IPS-18a (cell line): ENCODE measurements at regions not wholly inside any gene's neighbourhood (a gene's known extent, or its start where the extent isn't known, plus 50 kb on each side); places are given as distances from the start of the nearest gene placed in this dataset.

Experiments
- H3K27ac ChIP-seq: one replicate; pipeline ENCODE4 v1.5.1; 2013; ENCODE audit warnings: low read length
- H3K27me3 ChIP-seq: one replicate; pipeline ENCODE4 v1.6.1; 2013; ENCODE audit warnings: mild to moderate bottlenecking, low read length; ENCODE audit not compliant: control insufficient read depth, insufficient read depth
- H3K36me3 ChIP-seq: one replicate; pipeline ENCODE4 v1.6.1; 2013; ENCODE audit warnings: low read depth, low read length; ENCODE audit not compliant: control insufficient read depth
- H3K4me1 ChIP-seq: one replicate; pipeline ENCODE4 v1.6.1; 2013; ENCODE audit warnings: low read depth, low read length; ENCODE audit not compliant: control insufficient read depth
- H3K4me3 ChIP-seq: one replicate; pipeline ENCODE4 v1.5.1; 2013; ENCODE audit warnings: low read length
- H3K9ac ChIP-seq: one replicate; pipeline ENCODE4 v1.6.1; 2013; ENCODE audit warnings: mild to moderate bottlenecking, low read length, moderate library complexity
- H3K9me3 ChIP-seq: one replicate; pipeline ENCODE4 v1.6.1; 2013; ENCODE audit warnings: low read depth, low read length; ENCODE audit not compliant: control insufficient read depth

DNA sequence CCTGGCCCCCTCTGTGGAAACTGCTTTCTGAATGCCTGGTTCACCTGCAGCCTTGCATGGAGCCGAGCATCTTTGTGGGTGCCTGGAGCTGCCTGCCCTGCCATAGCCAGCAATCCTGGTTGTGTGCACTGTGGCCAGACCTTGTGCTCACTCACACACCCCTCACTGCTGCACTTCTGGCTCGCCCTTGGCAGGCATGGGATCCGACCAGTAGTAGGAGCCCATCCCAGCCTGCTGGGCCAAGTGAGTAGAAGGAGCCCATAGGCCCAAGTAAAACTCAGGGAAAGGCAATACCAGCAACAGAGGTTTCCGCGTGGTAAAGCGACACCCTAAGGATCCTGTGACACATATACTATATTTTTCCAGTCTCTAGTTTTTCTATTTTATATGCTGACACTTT lies 270.0 kb upstream of the NAV3 start:
- H3K4me1 ChIP-seq, result no peaks in the 10 kb centered on the region
- H3K36me3 ChIP-seq, result no peaks in the 10 kb centered on the region
- no peak overlapping the region for H3K4me3 ChIP-seq
- H3K27ac ChIP-seq, result no peak overlapping the region
- no peak overlapping the region for H3K9ac ChIP-seq
- H3K9me3 ChIP-seq, result no peaks in the 10 kb centered on the region
- H3K27me3 ChIP-seq, result no peaks in the 10 kb centered on the region

DNA sequence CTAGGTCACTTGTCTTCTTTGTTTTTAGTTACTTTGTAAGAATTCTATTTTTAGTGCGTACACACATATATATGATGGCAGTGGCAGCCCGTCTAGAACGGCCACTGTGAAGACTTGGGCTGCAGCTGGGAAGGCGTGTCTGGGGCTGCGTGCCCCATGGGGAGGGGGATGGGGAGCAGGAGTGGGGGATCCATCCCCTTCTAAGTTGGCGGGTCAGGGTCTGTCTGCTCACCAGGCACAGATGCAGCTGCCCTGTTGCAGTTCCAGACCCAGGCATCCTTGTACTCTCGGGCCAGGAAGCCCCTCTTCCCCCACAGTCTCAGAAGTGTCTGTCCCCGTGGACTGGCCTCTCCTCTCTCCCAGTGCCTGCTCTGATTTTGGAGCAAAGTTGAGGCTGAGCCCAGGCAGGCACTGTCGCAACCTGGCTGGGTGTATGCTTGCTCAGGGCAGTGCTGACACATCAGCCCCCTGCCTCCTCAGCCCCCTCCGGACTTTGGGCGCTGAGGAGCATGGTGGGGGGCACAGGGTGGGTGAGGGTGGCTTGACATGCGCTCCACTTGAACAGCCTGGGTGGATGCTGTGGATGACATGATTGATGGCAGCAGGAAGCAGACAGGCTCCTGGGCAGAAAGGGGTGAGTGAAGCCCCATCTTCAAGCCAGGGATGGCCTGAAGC lies 271.2 kb upstream of the NAV3 start:
- H3K36me3 ChIP-seq, result no peaks in the 10 kb centered on the region
- no peak overlapping the region for H3K9ac ChIP-seq
- H3K27me3 ChIP-seq, result no peaks in the 10 kb centered on the region
- no peak overlapping the region for H3K4me3 ChIP-seq
- no peaks in the 10 kb centered on the region for H3K4me1 ChIP-seq
- no peak overlapping the region for H3K27ac ChIP-seq
- H3K9me3 ChIP-seq, result no peaks in the 10 kb centered on the region

DNA sequence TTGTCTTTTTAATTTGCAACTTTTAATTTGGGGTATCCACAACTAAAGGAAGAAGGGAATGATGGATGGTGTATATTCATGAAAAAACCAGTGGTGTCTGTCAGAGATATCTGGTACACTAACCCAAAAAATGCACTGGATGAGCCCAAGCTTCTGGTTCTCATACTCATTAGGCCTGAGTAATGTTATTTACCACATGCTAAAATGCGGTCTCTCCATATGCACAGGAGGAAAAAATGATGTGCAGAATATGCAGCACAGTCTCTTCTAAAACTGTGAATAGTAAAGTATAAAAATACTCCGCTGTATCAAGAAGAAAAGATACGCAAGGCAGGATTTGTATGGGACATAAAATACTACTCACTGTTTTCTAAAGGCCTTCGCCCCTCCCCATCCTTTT lies 275.6 kb upstream of the NAV3 start:
- no peak overlapping the region for H3K27ac ChIP-seq
- H3K4me3 ChIP-seq, result no peak overlapping the region
- H3K4me1 ChIP-seq, result no peaks in the 10 kb centered on the region
- H3K9ac ChIP-seq, result no peak overlapping the region
- H3K36me3 ChIP-seq, result no peaks in the 10 kb centered on the region
- no peaks in the 10 kb centered on the region for H3K9me3 ChIP-seq
- H3K27me3 ChIP-seq, result no peaks in the 10 kb centered on the region

DNA sequence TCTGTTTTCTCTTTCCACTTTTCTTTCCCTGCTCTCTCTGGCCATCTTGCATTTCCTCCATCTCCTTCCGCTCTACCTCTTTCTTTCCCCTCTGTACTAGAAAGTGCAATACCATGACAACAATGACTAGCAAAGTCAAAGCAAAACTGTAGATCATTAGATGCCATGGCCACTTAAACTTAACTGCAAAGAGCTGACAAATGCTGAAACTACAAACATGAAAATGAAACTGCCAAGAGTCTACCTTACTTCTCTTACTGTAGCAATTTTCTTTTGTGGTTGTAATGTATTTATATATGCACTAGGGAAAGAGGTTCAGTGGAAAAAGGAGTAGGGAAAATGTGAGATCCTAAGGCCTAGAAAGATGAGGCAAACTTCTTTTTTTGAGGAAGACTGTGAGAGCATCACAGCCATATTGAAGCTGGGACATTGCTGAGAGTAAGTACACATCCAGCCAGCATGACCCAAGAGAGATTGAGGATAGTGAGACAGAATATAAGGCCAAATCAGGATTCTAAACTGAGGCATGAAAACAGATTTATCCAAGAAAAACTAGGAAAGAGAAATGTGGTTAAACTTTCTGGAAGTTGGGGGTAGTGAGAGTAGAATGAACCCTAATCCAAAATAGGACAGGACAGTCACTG lies 276.6 kb upstream of the NAV3 start:
- H3K4me3 ChIP-seq, result no peak overlapping the region
- H3K9ac ChIP-seq, result no peak overlapping the region
- H3K27me3 ChIP-seq, result no peaks in the 10 kb centered on the region
- no peaks in the 10 kb centered on the region for H3K9me3 ChIP-seq
- H3K4me1 ChIP-seq, result no peaks in the 10 kb centered on the region
- no peak overlapping the region for H3K27ac ChIP-seq
- H3K36me3 ChIP-seq, result no peaks in the 10 kb centered on the region

DNA sequence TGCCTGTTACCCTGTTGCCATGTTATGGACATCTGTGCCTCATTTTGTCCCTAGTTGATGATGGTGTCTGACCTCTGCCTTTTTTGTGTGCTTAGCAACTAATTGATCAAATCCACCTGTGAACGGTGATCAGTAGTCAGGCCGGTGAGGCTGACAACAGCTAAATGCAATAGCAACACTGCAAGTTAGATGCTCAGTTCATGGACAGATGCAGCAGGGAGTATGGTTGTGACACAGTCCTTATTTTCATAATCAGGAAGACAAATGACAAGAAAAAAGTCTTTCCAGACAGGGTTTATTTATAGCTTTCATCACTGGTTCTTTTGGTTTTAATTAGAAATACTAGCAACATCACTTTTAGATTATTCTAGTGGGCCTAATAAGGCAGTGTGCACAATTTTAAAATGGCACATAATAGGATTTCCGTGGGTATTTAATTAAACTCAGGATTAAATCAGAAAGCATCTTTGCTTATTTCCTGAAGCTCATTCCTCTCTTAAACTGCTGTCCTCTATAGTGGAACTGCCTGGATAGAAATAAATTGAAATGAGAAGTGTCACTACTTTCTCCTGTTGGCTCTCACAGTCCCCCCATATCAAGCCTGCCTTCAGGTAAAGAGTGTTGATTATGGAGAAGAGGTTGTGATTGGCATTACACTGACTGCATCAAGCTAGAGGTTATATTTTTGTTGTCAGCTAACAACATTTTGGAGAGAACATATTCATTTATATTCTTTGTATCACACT lies 281.1 kb upstream of the NAV3 start:
- H3K4me1 ChIP-seq, result no peaks in the 10 kb centered on the region
- no peaks in the 10 kb centered on the region for H3K36me3 ChIP-seq
- H3K9ac ChIP-seq, result no peak overlapping the region
- no peak overlapping the region for H3K27ac ChIP-seq
- H3K4me3 ChIP-seq, result no peak overlapping the region
- H3K27me3 ChIP-seq, result no peaks in the 10 kb centered on the region
- H3K9me3 ChIP-seq, result no peaks in the 10 kb centered on the region

DNA sequence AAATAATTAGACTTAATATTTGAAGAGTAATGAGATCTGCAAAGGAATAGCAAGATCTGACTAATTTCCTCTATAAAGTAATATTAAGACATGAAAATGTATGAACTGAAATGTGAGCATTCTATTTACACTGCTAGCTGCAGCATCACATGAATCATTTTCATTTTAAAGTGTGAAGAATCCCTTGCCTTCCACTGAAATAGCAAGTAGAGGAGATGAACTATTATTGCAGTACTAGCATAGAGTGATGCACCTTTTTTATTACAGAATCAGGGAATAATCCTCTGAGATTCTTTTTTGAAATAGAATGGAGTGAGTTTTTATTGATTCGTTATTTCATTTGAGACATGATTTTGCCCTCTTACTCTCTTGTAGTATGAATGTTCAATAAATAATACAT lies 281.9 kb upstream of the NAV3 start:
- H3K27me3 ChIP-seq, result no peaks in the 10 kb centered on the region
- no peak overlapping the region for H3K4me3 ChIP-seq
- no peak overlapping the region for H3K9ac ChIP-seq
- H3K36me3 ChIP-seq, result no peaks in the 10 kb centered on the region
- H3K9me3 ChIP-seq, result no peaks in the 10 kb centered on the region
- H3K4me1 ChIP-seq, result no peaks in the 10 kb centered on the region
- no peak overlapping the region for H3K27ac ChIP-seq

DNA sequence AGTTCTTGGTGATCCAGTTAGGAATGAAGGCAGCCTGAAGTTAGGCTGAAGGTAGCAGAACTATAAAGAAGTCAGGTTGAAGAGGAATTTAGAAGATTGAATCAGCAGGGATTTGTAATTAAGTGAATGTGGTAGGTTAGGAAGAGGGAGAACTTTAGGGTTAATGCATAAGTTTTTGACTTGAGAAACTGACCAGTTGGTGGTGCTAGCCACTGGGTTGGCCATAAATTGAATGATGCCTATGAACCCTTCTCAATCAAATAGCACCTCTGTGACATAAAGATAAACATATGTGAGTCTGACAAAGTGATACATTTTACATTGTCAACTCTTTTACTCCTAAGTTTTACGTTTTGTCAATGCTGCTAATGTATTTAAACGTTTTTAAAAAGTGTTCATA lies 290.6 kb upstream of the NAV3 start:
- H3K4me3 ChIP-seq, result no peak overlapping the region
- no peak overlapping the region for H3K9ac ChIP-seq
- no peaks in the 10 kb centered on the region for H3K4me1 ChIP-seq

DNA sequence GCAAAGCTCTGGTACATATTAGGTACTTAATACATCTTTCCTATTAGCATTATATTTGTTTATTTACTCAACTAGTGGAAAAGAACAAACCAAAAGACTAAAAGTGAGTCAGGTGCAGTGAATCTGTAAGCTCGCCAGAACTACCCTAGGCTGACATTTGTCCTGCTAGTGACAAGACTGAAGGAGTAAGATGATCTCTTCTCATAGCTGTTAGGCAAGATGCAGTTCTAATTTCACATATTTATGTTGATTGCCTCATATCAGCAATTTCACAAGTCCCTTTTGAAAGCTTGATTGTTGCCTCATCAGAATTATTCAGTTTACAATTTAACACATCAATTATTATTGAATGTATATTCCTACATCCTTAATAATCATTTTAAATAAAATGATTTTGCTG lies 293.0 kb upstream of the NAV3 start:
- Histone ChIP-seq H3K36me3 (no peaks in the 10 kb centered on the region), H3K27ac (no peak overlapping the region), H3K9me3 (no peaks in the 10 kb centered on the region), H3K9ac (no peak overlapping the region), H3K4me1 (no peaks in the 10 kb centered on the region), H3K27me3 (no peaks in the 10 kb centered on the region), H3K4me3 (no peak overlapping the region)

More for the DNA sequence above, 290.6 kb upstream of the NAV3 start:
- Histone ChIP-seq H3K27me3 (no peaks in the 10 kb centered on the region), H3K9me3 (no peaks in the 10 kb centered on the region), H3K27ac (no peak overlapping the region), H3K36me3 (no peaks in the 10 kb centered on the region)

DNA sequence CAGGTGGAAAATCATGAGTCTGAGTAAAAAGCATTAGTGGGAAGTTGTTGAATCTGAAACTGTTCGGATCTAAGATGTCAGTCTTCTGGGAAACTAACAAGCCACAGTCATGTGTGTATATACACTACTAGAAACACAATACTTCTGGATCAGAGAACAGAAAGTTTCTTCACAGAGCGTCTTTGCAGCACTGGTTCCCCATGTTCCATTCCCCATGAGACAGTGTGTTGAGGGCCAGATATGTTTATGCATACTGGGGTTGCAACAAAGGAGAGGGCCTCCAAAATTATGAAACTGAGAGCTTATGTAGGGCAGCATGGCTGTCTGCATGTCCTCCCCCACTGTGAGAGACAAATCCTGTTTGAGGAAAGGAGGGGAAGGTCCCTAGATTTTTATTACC lies 295.0 kb upstream of the NAV3 start:
- Histone ChIP-seq H3K36me3 (no peaks in the 10 kb centered on the region), H3K4me1 (no peaks in the 10 kb centered on the region), H3K27ac (no peak overlapping the region), H3K4me3 (no peak overlapping the region), H3K9me3 (no peaks in the 10 kb centered on the region), H3K27me3 (no peaks in the 10 kb centered on the region), H3K9ac (no peak overlapping the region)

DNA sequence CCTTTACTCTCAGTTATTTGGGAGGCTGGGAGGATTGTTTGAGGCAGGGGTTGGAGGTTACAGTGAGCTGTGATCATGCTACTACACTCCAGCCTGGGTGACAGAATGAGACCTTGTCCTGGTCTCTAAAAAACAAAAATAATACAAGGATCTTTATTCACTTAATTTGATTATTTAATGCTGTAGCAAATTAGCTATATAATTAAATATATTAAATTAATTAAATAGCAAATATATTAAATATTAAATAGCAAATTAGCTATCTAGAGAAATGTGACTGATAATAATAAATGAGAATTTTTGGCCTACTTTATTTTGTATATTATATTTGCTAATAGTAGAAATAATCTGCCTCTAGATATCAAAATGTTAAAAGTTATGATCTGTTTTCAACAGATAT lies 298.8 kb upstream of the NAV3 start:
- H3K27me3 ChIP-seq, result no peaks in the 10 kb centered on the region
- no peaks in the 10 kb centered on the region for H3K9me3 ChIP-seq
- no peak overlapping the region for H3K4me3 ChIP-seq

DNA sequence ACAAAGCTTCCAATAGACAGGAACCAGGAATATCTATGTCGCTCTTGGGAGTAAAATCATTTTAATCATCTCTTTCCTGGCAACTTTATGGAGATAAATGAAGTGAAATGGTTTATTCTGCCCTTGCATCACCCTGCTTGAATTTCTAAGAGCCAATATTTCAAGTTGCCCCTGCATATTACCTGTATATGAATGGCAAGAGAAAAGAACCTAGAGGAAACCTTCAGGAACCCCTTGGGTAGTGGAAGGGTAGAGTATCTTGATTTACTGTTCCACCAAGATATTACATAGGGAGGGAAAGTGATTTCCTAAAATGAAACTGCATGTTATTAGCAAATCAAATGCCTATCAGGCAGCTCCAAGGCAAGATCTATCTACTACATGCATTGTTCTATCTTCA lies 308.4 kb upstream of the NAV3 start:
- no peaks in the 10 kb centered on the region for H3K4me1 ChIP-seq
- no peaks in the 10 kb centered on the region for H3K9me3 ChIP-seq
- H3K27ac ChIP-seq, result no peak overlapping the region
- no peaks in the 10 kb centered on the region for H3K27me3 ChIP-seq
- H3K4me3 ChIP-seq, result no peak overlapping the region
- H3K9ac ChIP-seq, result no peak overlapping the region
- no peaks in the 10 kb centered on the region for H3K36me3 ChIP-seq

More for the DNA sequence above, 298.8 kb upstream of the NAV3 start:
- Histone ChIP-seq H3K36me3 (no peaks in the 10 kb centered on the region), H3K27ac (no peak overlapping the region), H3K9ac (no peak overlapping the region), H3K4me1 (no peaks in the 10 kb centered on the region)
